Vagina (tissue), 2 donors: ENCODE measurements at regions not wholly inside any gene's neighbourhood (a gene's known extent, or its start where the extent isn't known, plus 50 kb on each side); places are given as distances from the start of the nearest gene placed in this dataset.

Experiments
- DNase-seq, 2 donors: peaks; one replicate each; pipeline ENCODE4 v3.0.0-alpha.2; 2017; ENCODE audit errors: extremely low spot score in 2 of 2
- H3K27ac ChIP-seq: fragments of 200-600 bp; sonication (generic); one replicate; pipeline ENCODE4 v1.5.1; 2019
- H3K27me3 ChIP-seq: fragments of 200-600 bp; sonication (generic); one replicate; pipeline ENCODE4 v1.5.1; 2019
- H3K36me3 ChIP-seq, 2 donors: fragments of 200-600 bp; sonication (generic); one replicate each; pipeline ENCODE4 v1.5.1; 2017 to 2019
- H3K4me1 ChIP-seq: fragments of 200-600 bp; sonication (generic); one replicate; pipeline ENCODE4 v1.5.1; 2019
- H3K4me3 ChIP-seq, 2 donors: fragments of 200-600 bp; sonication (generic); 1 replicate in 1 of 2; 2 replicates in 1 of 2; pipeline ENCODE4 v1.5.1; 2016 to 2019
- H3K9me3 ChIP-seq: fragments of 200-600 bp; sonication (generic); one replicate; pipeline ENCODE4 v1.5.1; 2019
- CTCF ChIP-seq, 3 experiments: fragments of 450-650 bp in 2 of 3; fragments of 200-600 bp in 1 of 3; sonication (generic) in 1 of 3; IDR thresholded peaks; one replicate each; pipeline ENCODE4 v1.5.1; 2017 to 2019; ENCODE audit warnings: antibody characterized with exemption in 3 of 3, mild to moderate bottlenecking in 2 of 3, moderate library complexity in 2 of 3
- POLR2A ChIP-seq, 2 donors: fragments of 450-650 bp; IDR thresholded peaks; one replicate each; pipeline ENCODE4 v1.6.1; 2017; ENCODE audit warnings: antibody characterized with exemption in 2 of 2, mild to moderate bottlenecking in 2 of 2, moderate library complexity in 2 of 2
- POLR2AphosphoS5 ChIP-seq, 2 donors: sonication (generic); formaldehyde crosslinking; IDR thresholded peaks; one replicate each; pipeline ENCODE4 v1.9.0; 2017; ENCODE audit warnings: antibody characterized with exemption in 2 of 2, mild to moderate bottlenecking in 2 of 2, low read depth in 1 of 2; ENCODE audit not compliant: insufficient read depth in 1 of 2
- intact Hi-C: fragments of 100-400 bp; cut with DNase I; formaldehyde crosslinking; loops from one replicate; pipeline ENCODE4 v1.15.1; 2023

GRCh38 chr4:31204874-31205273, 484.7 kb downstream of the PCDH7 start:
- intact Hi-C loops, result no loop called here

GRCh38 chr4:31220921-31221320, 500.8 kb downstream of the PCDH7 start:
- H3K27ac ChIP-seq, result no peak overlapping the region
- DNase-seq, result no peak
- H3K27me3 ChIP-seq, result no peaks in the 10 kb centered on the region
- no peaks in the 10 kb centered on the region for H3K36me3 ChIP-seq
- H3K4me1 ChIP-seq, result no peaks in the 10 kb centered on the region
- H3K9me3 ChIP-seq, result no peaks in the 10 kb centered on the region
- TF ChIP-seq CTCF (IDR thresholded peaks at IDR 0.05), result no peak
- TF ChIP-seq POLR2A (IDR thresholded peaks at IDR 0.05), result no peak
- TF ChIP-seq POLR2AphosphoS5 (IDR thresholded peaks at IDR 0.05; ENCODE audit: insufficient read depth in 1 of 2, low read depth in 1 of 2), result no peak
- H3K4me3 ChIP-seq, result no peak overlapping the region
- intact Hi-C loops, result no loop called here

More at GRCh38 chr4:31204874-31205273, 484.7 kb downstream of the PCDH7 start:
- no peak for DNase-seq
- no peaks in the 10 kb centered on the region for H3K27me3 ChIP-seq
- no peaks in the 10 kb centered on the region for H3K9me3 ChIP-seq
- H3K4me1 ChIP-seq, result no peaks in the 10 kb centered on the region
- TF ChIP-seq POLR2A (IDR thresholded peaks at IDR 0.05) (no peak), CTCF (IDR thresholded peaks at IDR 0.05) (no peak), POLR2AphosphoS5 (IDR thresholded peaks at IDR 0.05; ENCODE audit: insufficient read depth in 1 of 2, low read depth in 1 of 2) (no peak)
- H3K4me3 ChIP-seq, result no peak overlapping the region
- no peaks in the 10 kb centered on the region for H3K36me3 ChIP-seq
- H3K27ac ChIP-seq, result no peak overlapping the region

GRCh38 chr4:31228068-31228467, 507.9 kb downstream of the PCDH7 start:
- intact Hi-C loops, result no loop called here
- no peak overlapping the region for H3K4me3 ChIP-seq
- no peak for TF ChIP-seq CTCF (IDR thresholded peaks at IDR 0.05)
- TF ChIP-seq POLR2AphosphoS5 (IDR thresholded peaks at IDR 0.05; ENCODE audit: insufficient read depth in 1 of 2, low read depth in 1 of 2), result no peak
- TF ChIP-seq POLR2A (IDR thresholded peaks at IDR 0.05), result no peak
- DNase-seq, result no peak
- no peak overlapping the region for H3K27ac ChIP-seq
- no peaks in the 10 kb centered on the region for H3K27me3 ChIP-seq
- H3K9me3 ChIP-seq, result no peaks in the 10 kb centered on the region
- H3K36me3 ChIP-seq, result no peaks in the 10 kb centered on the region
- H3K4me1 ChIP-seq, result no peaks in the 10 kb centered on the region

GRCh38 chr4:31230594-31230993, 510.4 kb downstream of the PCDH7 start:
- no peak overlapping the region for H3K27ac ChIP-seq
- H3K9me3 ChIP-seq, result no peaks in the 10 kb centered on the region
- intact Hi-C loops, result no loop called here
- TF ChIP-seq POLR2A (IDR thresholded peaks at IDR 0.05), result no peak
- no peak for TF ChIP-seq POLR2AphosphoS5 (IDR thresholded peaks at IDR 0.05; ENCODE audit: insufficient read depth in 1 of 2, low read depth in 1 of 2)
- no peak for TF ChIP-seq CTCF (IDR thresholded peaks at IDR 0.05)
- H3K36me3 ChIP-seq, result no peaks in the 10 kb centered on the region
- H3K27me3 ChIP-seq, result no peaks in the 10 kb centered on the region
- H3K4me3 ChIP-seq, result no peak overlapping the region
- no peak for DNase-seq
- H3K4me1 ChIP-seq, result no peaks in the 10 kb centered on the region

- no peak for TF ChIP-seq POLR2AphosphoS5 (IDR thresholded peaks at IDR 0.05; ENCODE audit: insufficient read depth in 1 of 2, low read depth in 1 of 2)
- TF ChIP-seq POLR2A (IDR thresholded peaks at IDR 0.05), result no peak
- TF ChIP-seq CTCF (IDR thresholded peaks at IDR 0.05), result no peak
- DNase-seq, result no peak
- intact Hi-C loops, result no loop called here
- H3K36me3 ChIP-seq, result no peaks in the 10 kb centered on the region
- H3K9me3 ChIP-seq, result peaks cover 10% of the 10 kb centered on the region
- H3K4me3 ChIP-seq, result no peak overlapping the region
- H3K27me3 ChIP-seq, result no peaks in the 10 kb centered on the region
- no peaks in the 10 kb centered on the region for H3K4me1 ChIP-seq
- no peak overlapping the region for H3K27ac ChIP-seq
These were observed 514.3 kb downstream of the PCDH7 start for GRCh38 chr4:31234494-31234893.
